ENCODE measurements at regions not wholly inside any gene's neighbourhood (a gene's known extent, or its start where the extent isn't known, plus 50 kb on each side); places are given as distances from the start of the nearest gene placed in this dataset.

DNA sequence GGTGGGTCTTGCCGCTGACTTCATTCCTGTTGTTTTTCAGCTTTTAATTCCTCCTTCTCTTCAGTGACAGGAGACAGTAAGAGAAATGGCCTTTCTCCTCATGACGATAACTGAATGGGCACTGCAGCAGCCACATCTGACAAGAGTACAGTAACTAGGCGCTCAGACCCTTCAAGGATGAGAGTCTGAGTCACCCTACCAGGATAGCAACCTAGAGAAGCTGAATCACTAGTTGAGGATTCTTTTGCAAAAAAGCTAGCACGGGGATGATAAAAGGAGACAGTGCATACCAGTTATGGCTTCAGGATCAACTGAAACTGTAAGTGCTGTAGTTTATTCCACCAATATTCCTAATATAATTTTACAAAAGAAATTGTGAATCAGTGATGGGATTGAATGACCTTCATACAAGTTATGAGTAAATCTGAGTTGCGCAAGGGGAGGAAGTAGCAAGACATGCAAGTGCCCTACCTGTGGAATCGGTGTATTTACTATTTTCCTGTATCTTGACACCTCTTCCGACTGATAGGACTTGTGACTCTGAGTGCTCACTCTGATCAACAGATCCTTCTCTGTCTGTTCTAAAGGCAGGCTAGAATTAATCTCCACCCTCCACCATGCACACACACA lies 161.8 kb upstream of the GRIK2 start:
- no CpG with 5 or more reads among the region's 7 CpGs for WGBS (ENCODE audit: extremely low coverage, insufficient read length, low lambda C conversion rate)
- Histone ChIP-seq H3K18ac (ENCODE audit: insufficient read length, low read depth, low read length) (no peak overlapping the region), H2BK120ac (ENCODE audit: low read depth, low read length, poor library complexity, severe bottlenecking) (no peak overlapping the region), H4K5ac (ENCODE audit: insufficient read length, low read depth, low read length) (no peak overlapping the region), H2AFZ (ENCODE audit: low read length) (no peak overlapping the region), H4K91ac (ENCODE audit: insufficient read length, low read depth, low read length) (no peak overlapping the region), H3K4me2 (ENCODE audit: insufficient read depth, insufficient read length, low read length) (no peak overlapping the region), H3K23ac (ENCODE audit: insufficient read length, low read depth, low read length) (no peak overlapping the region), H2BK12ac (ENCODE audit: insufficient read length, low read depth, low read length) (no peak overlapping the region), H3K9ac (ENCODE audit: extremely low read depth, insufficient read length, low read length) (no peak overlapping the region), H2BK5ac (ENCODE audit: insufficient read length, low read length) (no peak overlapping the region), H3K79me2 (ENCODE audit: insufficient read depth, low read length) (no peaks in the 10 kb centered on the region), H3K14ac (ENCODE audit: insufficient read depth, low read length) (no peak overlapping the region), H3K4ac (ENCODE audit: low read depth, low read length) (no peak overlapping the region), H2BK20ac (ENCODE audit: low read depth, low read length, poor library complexity, severe bottlenecking) (no peak overlapping the region), H2AK5ac (ENCODE audit: insufficient read length, low read length) (no peak overlapping the region), H3K79me1 (ENCODE audit: insufficient read depth, low read depth, low read length, poor library complexity, severe bottlenecking) (no peaks in the 10 kb centered on the region), H3K23me2 (ENCODE audit: insufficient read length, low read depth, low read length, poor library complexity, severe bottlenecking) (no peaks in the 10 kb centered on the region), H3K9me3 (ENCODE audit: control insufficient read depth, low read depth, low read length) (no peaks in the 10 kb centered on the region), H3K27ac (ENCODE audit: insufficient read length, low read depth, low read length) (no peak overlapping the region), H3K4me1 (ENCODE audit: insufficient read depth, low read length) (no peaks in the 10 kb centered on the region), H4K8ac (replicated peaks; ENCODE audit: insufficient read length, low read depth, low read length) (no peak overlapping the region), H3K56ac (ENCODE audit: insufficient read length, low read depth, low read length) (no peak overlapping the region), H3K27me3 (ENCODE audit: insufficient read depth, low read length) (no peaks in the 10 kb centered on the region), H3T11ph (ENCODE audit: low read length) (no peak overlapping the region), H4K20me1 (ENCODE audit: control insufficient read depth, insufficient read depth, insufficient read length) (no peaks in the 10 kb centered on the region), H2BK15ac (ENCODE audit: low read depth, low read length) (no peak overlapping the region)
- H3K9me3 Mint-ChIP-seq = peaks cover 0 to 2% of the 10 kb centered on the region in 2 experiments; a peak in 1 of 5 replicates
- H3K4me3 Mint-ChIP-seq = no peak overlapping the region
- H3K36me3 Mint-ChIP-seq (ENCODE audit: insufficient read depth in 1 of 3, low read depth in 3 of 3) = no peaks in the 10 kb centered on the region
- TF ChIP-seq, protein P1, sequence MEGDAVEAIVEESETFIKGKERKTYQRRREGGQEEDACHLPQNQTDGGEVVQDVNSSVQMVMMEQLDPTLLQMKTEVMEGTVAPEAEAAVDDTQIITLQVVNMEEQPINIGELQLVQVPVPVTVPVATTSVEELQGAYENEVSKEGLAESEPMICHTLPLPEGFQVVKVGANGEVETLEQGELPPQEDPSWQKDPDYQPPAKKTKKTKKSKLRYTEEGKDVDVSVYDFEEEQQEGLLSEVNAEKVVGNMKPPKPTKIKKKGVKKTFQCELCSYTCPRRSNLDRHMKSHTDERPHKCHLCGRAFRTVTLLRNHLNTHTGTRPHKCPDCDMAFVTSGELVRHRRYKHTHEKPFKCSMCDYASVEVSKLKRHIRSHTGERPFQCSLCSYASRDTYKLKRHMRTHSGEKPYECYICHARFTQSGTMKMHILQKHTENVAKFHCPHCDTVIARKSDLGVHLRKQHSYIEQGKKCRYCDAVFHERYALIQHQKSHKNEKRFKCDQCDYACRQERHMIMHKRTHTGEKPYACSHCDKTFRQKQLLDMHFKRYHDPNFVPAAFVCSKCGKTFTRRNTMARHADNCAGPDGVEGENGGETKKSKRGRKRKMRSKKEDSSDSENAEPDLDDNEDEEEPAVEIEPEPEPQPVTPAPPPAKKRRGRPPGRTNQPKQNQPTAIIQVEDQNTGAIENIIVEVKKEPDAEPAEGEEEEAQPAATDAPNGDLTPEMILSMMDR (conservative IDR thresholded peaks at IDR 0.05) = no peak
- peaks cover 1% of the 10 kb centered on the region in 2 experiments for H3K4me1 Mint-ChIP-seq
- no peaks in the 10 kb centered on the region for H3K27me3 Mint-ChIP-seq (ENCODE audit: low read depth)
- no peak overlapping the region; a peak in 1 of 7 replicates for H3K27ac Mint-ChIP-seq
- no peak for DNase-seq

Data from H9 (cell line).